T-helper 17 cell (primary cell): ENCODE measurements at regions not wholly inside any gene's neighbourhood (a gene's known extent, or its start where the extent isn't known, plus 50 kb on each side); places are given as distances from the start of the nearest gene placed in this dataset.
"Not testable (repeated sequence)": the region's sequence is repeated elsewhere in the genome, so short reads cannot be mapped to it uniquely, and the experiment has no call there.

Experiments
- ATAC-seq: fragments of 150-1000 bp; cut with Tn5 transposase; 2 replicates; pipeline ENCODE4 v1.10.0; 2021; ENCODE audit warnings: mild to moderate bottlenecking, moderate library complexity
- DNase-seq, 3 donors: peaks; one replicate each; pipeline versions ENCODE4 v3.0.0 to v3.0.0-alpha.2; 2020 to 2021
- H3K9me3 ChIP-seq: one replicate; pipeline ENCODE4 v1.7.0; 2013; ENCODE audit warnings: low read length, mild to moderate bottlenecking; ENCODE audit not compliant: control insufficient read depth, poor library complexity, severe bottlenecking
- H3K27ac Mint-ChIP-seq: one replicate; pipeline ENCODE4 v1.8.0; 2022; ENCODE audit warnings: mild to moderate bottlenecking, moderate library complexity, mixed read lengths
- H3K27me3 Mint-ChIP-seq: one replicate; pipeline ENCODE4 v1.8.0; 2022; ENCODE audit warnings: mixed read lengths
- H3K36me3 Mint-ChIP-seq: one replicate; pipeline ENCODE4 v1.8.0; 2022; ENCODE audit warnings: low read depth, mixed read lengths
- H3K4me1 Mint-ChIP-seq: one replicate; pipeline ENCODE4 v1.8.0; 2022; ENCODE audit warnings: mild to moderate bottlenecking, mixed read lengths
- H3K4me3 Mint-ChIP-seq: one replicate; pipeline ENCODE4 v1.8.0; 2022; ENCODE audit warnings: mild to moderate bottlenecking, moderate library complexity, mixed read lengths

DNA sequence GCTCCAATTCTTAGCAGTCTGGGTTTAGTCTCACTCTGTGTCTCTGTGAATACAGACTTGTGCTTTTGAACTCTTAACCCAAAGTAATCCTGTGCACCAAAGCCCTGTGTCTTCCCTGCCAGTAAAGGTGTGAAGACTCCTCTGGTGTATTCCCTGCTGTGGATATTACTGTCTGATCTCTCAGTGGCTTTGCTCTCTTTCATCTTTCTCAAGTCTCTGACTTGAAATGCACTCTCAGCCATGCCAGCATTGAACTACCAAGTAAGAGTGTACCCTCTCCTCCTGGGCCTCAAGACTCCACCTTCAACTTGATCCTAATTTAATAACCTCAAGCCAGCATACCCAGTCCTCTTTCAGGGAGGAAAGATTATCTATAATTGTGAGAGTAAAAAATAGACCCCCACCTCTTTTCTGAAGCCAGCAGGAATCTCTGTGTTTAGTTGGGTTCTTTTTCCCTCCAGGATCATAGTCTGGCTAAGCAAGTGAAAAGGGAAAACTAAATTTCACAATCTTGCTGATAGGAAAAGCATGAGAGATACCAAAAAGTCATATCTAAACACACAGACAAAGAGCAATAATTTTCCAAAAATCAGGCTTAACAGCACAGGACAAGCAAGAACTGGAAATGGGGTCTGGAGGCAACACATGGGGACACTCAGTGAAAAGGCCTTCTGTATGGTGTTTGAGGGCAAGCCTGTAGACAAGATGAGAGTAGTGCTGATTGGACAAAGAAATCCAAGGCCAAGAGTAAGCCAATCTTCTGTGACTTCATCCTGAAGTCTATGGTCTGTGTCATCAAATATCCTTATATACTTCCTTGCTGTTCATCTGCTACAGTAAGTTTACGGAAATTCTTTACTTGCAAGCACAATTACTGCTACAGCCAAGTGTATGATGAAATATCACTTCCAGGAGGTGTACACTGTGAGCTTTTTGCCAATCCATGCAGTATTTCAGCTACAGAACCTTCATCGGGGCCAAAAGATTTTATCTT is 296.1 kb upstream of the TGFBR2 start:
- Mint-ChIP-seq H3K4me3 (no peak overlapping the region), H3K27ac (no peak overlapping the region), H3K36me3 (no peaks in the 10 kb centered on the region), H3K27me3 (peaks cover 6% of the 10 kb centered on the region), H3K4me1 (no peaks in the 10 kb centered on the region)
- H3K9me3 ChIP-seq, result peaks cover 4% of the 10 kb centered on the region
- ATAC-seq (no peak), DNase-seq (no peak)

DNA sequence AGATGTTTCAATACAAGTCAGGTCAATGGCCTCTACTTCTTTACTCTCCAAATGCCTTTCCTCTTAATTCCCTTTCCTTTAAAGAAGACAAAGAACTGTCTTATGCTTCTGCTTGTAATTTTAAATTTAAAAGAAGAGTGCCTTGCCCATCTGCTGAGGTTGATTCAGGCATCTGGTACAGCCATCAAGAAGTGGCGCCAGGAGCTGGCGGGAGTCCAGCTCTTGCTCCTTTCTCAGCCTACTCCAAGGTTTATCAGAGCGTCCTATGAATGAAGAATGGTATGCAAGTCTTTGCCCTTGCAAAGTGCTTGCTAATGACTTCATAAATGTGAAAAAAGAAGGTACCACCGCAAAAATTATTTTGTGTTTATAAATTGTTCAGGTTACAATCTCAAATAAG is 294.6 kb upstream of the TGFBR2 start:
- Mint-ChIP-seq H3K27me3 (peaks cover 11% of the 10 kb centered on the region), H3K27ac (no peak overlapping the region), H3K36me3 (no peaks in the 10 kb centered on the region), H3K4me3 (no peak overlapping the region), H3K4me1 (no peaks in the 10 kb centered on the region)
- DNase-seq (no peak), ATAC-seq (no peak)
- peaks cover 4% of the 10 kb centered on the region for H3K9me3 ChIP-seq

DNA sequence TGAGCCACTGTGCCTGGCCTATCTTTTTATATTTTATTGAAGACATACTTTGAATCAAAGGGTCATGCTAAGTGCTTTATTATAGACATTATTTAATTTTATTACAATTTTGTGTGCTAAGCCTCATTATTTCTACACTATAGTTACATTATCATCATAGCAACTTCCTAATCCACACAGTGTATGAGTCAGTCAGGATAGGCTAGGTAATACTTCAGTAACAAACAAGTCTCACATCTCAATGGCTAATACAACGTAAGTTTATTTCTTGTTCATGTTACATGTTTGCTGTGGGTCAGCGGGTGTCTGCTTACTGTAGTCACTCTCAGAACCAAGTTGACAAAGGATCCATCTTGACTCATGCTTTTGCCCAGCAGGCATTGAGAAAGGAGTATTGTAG is 292.6 kb upstream of the TGFBR2 start:
- peaks cover 4% of the 10 kb centered on the region for H3K9me3 ChIP-seq

GRCh38 chr3:30314757-30315325 is 291.6 kb upstream of the TGFBR2 start:
- H3K27ac Mint-ChIP-seq, result peak overlapping the region; percentile 9
- H3K4me1 Mint-ChIP-seq, result peaks cover 4% of the 10 kb centered on the region
- no peaks in the 10 kb centered on the region for H3K36me3 Mint-ChIP-seq
- no peaks in the 10 kb centered on the region for H3K9me3 ChIP-seq
- H3K27me3 Mint-ChIP-seq, result peaks cover 11% of the 10 kb centered on the region
- ATAC-seq, result no peak
- DNase-seq, result no peak
- no peak overlapping the region for H3K4me3 Mint-ChIP-seq

More for the DNA sequence above, 292.6 kb upstream of the TGFBR2 start:
- Mint-ChIP-seq H3K4me1 (no peaks in the 10 kb centered on the region), H3K27ac (no peak overlapping the region), H3K27me3 (peaks cover 11% of the 10 kb centered on the region), H3K36me3 (no peaks in the 10 kb centered on the region), H3K4me3 (no peak overlapping the region)
- DNase-seq (no peak), ATAC-seq (no peak)

DNA sequence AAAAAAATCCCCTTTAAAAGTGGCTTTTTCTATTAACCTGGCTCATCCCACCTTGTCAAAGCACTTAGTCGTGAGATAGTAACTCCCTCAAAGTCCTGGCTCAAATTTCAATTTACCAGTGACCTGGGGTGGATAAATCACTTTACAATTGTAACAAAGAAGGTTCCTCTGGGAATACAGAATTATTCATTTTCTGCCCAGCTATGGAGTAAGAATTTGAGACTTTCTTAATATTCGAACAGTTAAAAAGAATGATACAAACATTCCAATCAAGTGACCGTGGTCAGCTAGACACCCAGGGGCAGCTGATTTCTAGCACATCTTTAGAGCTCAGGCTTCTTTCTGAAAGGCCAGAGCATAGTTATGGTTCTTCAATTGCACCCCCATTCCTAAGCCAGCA is 291.0 kb upstream of the TGFBR2 start:
- no peaks in the 10 kb centered on the region for H3K9me3 ChIP-seq
- H3K27me3 Mint-ChIP-seq, result peaks cover 11% of the 10 kb centered on the region
- no peaks in the 10 kb centered on the region for H3K36me3 Mint-ChIP-seq
- no peak for ATAC-seq
- no peak overlapping the region for H3K4me3 Mint-ChIP-seq
- no peak for DNase-seq
- peaks cover 4% of the 10 kb centered on the region for H3K4me1 Mint-ChIP-seq
- H3K27ac Mint-ChIP-seq, result no peak overlapping the region

DNA sequence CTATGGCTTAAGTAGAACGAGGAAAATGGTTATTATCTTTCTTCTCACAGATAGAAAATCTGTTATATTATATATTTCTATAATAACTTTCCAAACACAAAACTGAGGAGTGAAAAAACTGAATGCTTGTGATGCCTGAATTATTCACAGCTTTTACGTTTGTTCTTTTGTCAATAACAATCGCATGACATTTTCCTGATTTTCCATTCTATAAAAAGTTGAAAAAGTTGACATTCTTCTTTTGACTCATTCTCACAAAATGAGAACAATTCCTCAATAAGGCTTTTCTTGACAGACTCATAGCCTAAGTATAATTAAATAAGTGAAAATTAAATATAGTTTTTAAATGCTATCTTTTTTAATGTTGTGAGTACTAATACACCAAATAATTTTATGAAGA is 288.8 kb upstream of the TGFBR2 start:
- Mint-ChIP-seq H3K27me3 (peaks cover 7% of the 10 kb centered on the region), H3K36me3 (no peaks in the 10 kb centered on the region), H3K27ac (no peak overlapping the region), H3K4me1 (peaks cover 4% of the 10 kb centered on the region), H3K4me3 (no peak overlapping the region)
- ATAC-seq (no peak), DNase-seq (no peak)
- H3K9me3 ChIP-seq, result no peaks in the 10 kb centered on the region

GRCh38 chr3:30318110-30318509 is 288.3 kb upstream of the TGFBR2 start:
- Mint-ChIP-seq H3K4me3 (no peak overlapping the region), H3K27ac (no peak overlapping the region), H3K27me3 (peaks cover 7% of the 10 kb centered on the region), H3K4me1 (peaks cover 4% of the 10 kb centered on the region), H3K36me3 (no peaks in the 10 kb centered on the region)
- ATAC-seq (no peak), DNase-seq (no peak)
- no peaks in the 10 kb centered on the region for H3K9me3 ChIP-seq

DNA sequence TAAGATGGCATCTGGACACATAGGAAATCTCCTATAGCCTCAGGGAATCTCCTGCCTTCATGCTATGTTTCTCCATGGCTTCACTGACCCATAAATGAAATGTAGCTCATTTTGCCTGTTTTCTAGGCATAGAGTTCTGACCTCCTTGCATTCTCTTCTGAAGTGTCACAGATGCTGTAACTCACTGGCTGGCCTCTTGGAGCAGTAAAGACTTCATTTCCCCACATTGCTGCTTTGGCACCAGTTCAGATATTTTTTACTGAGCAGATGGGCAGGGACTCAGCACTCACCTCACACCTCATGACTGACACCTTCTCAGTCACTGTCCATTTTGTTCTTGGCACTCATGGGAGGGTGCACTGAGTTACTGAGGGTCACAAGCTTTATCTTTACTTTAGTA is 286.7 kb upstream of the TGFBR2 start:
- Mint-ChIP-seq H3K27ac (no peak overlapping the region), H3K4me1 (peaks cover 4% of the 10 kb centered on the region), H3K36me3 (no peaks in the 10 kb centered on the region), H3K27me3 (peaks cover 7% of the 10 kb centered on the region), H3K4me3 (no peak overlapping the region)
- H3K9me3 ChIP-seq, result no peaks in the 10 kb centered on the region
- peak in 1 of 3 donors; percentile 11 for DNase-seq
- ATAC-seq, result peak; percentile 87

DNA sequence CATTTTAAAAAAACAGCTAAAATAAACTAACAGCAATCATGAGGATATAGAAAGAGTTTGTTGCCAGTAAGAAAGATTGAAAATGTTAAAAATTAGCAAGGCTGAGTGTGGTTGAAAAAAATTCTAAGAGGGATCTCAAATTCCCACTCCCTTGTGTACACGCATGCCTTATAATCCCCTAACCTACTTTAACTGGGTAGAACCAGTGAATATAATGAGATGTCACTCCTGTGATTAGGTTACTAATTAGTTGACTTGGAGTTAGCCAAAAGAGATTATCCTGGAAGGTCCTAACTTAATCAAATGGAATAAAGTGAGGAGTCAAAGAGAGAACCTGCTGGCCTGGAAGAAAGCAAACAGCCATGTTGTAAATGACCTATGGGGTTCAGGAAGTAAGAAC is 286.0 kb upstream of the TGFBR2 start:
- Mint-ChIP-seq H3K4me1 (peaks cover 4% of the 10 kb centered on the region), H3K27me3 (peaks cover 4% of the 10 kb centered on the region), H3K4me3 (no peak overlapping the region), H3K36me3 (no peaks in the 10 kb centered on the region), H3K27ac (no peak overlapping the region)
- ATAC-seq, result no peak
- no peak for DNase-seq
- H3K9me3 ChIP-seq, result no peaks in the 10 kb centered on the region

DNA sequence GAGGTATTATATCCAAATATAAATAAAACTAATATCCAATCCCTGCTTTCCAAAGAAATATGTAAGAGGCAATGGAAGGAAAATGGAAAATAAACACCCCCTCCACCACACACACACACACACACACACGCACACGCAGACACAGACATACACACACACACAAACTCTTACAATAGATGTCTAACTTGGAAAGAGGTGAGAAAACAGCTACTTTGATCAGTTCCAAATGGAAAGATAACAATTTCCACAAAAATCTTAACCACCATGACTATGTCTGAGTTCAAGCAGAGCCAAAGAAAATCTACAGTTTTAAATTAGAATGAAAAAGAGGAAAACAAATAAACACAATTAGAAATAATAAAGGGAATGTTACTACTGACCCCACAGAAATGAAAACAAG is 285.3 kb upstream of the TGFBR2 start:
- no peaks in the 10 kb centered on the region for H3K9me3 ChIP-seq
- peaks cover 4% of the 10 kb centered on the region for H3K4me1 Mint-ChIP-seq
- H3K4me3 Mint-ChIP-seq, result no peak overlapping the region
- H3K27me3 Mint-ChIP-seq, result no peaks in the 10 kb centered on the region
- no peak overlapping the region for H3K27ac Mint-ChIP-seq
- DNase-seq, result no peak
- no peaks in the 10 kb centered on the region for H3K36me3 Mint-ChIP-seq
- ATAC-seq, result no peak

GRCh38 chr3:30323649-30324048 is 282.8 kb upstream of the TGFBR2 start:
- DNase-seq, H3K9me3 ChIP-seq, H3K4me1 Mint-ChIP-seq, H3K27ac Mint-ChIP-seq, H3K4me3 Mint-ChIP-seq, H3K36me3 Mint-ChIP-seq, ATAC-seq, H3K27me3 Mint-ChIP-seq: not testable (repeated sequence)

DNA sequence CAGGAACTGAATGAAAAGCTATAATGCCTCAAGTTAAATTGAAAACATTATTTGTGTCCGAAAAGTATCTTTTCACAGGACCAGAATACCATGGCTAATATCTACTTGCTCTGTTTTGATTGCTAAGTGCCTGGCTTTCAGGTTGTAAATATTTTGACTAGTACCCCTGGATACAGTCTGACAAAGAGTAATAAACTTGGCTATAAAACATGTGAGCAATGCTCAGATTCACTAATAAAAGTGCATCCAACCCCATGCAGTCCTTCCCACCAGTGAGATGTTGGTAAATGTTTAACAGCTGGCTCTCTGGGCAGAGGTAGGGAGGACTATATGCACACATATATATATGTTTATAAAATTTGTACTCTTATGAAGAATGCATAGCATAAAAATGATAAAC is 281.8 kb upstream of the TGFBR2 start:
- H3K27ac Mint-ChIP-seq, result no peak overlapping the region
- no peaks in the 10 kb centered on the region for H3K9me3 ChIP-seq
- DNase-seq (no peak), ATAC-seq (no peak)
- H3K27me3 Mint-ChIP-seq, result no peaks in the 10 kb centered on the region
- H3K4me1 Mint-ChIP-seq, result peaks cover 2% of the 10 kb centered on the region
- no peaks in the 10 kb centered on the region for H3K36me3 Mint-ChIP-seq
- H3K4me3 Mint-ChIP-seq, result no peak overlapping the region

DNA sequence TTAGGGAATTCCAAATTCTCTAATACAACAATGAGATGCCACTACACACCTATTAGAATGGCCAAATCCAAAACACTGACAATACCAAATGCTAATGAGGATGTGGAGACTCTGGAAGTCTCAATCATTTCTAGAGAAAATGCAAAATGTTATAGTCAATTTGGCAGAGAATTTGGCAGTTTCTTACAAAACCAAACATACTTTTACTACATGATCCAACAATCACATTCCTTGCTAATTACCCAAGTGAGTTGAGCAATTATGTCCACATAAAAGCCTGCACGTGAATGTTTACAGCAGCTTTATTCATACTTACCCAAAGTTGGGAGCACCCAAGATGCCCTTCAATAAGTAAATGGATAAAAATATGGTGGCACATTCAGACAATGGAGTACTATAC is 278.4 kb upstream of the TGFBR2 start:
- DNase-seq, H3K27ac Mint-ChIP-seq, ATAC-seq, H3K36me3 Mint-ChIP-seq, H3K4me1 Mint-ChIP-seq, H3K4me3 Mint-ChIP-seq, H3K27me3 Mint-ChIP-seq, H3K9me3 ChIP-seq: not testable (repeated sequence)

- not testable (repeated sequence) for H3K36me3 Mint-ChIP-seq, ATAC-seq, H3K4me3 Mint-ChIP-seq, H3K4me1 Mint-ChIP-seq, H3K9me3 ChIP-seq, H3K27ac Mint-ChIP-seq, DNase-seq, H3K27me3 Mint-ChIP-seq
These were observed 277.5 kb upstream of the TGFBR2 start for GRCh38 chr3:30328935-30329334.
